Lower lobe of right lung (tissue), 2 donors: ENCODE measurements at regions not wholly inside any gene's neighbourhood (a gene's known extent, or its start where the extent isn't known, plus 50 kb on each side); places are given as distances from the start of the nearest gene placed in this dataset.

Source experiments
- ATAC-seq, 2 donors: fragments of 200-7000 bp; cut with Tn5 transposase; one replicate each; pipeline ENCODE4 v1.9.1; 2020 to 2022; ENCODE audit warnings: mild to moderate bottlenecking in 2 of 2, moderate library complexity in 2 of 2
- DNase-seq: peaks from one replicate; pipeline ENCODE4 v3.0.0-alpha.2; 2020
- H3K27ac ChIP-seq: fragments of 200-600 bp; one replicate; pipeline ENCODE4 v1.8.0; 2022
- H3K27me3 ChIP-seq: fragments of 200-600 bp; one replicate; pipeline ENCODE4 v1.8.0; 2022; ENCODE audit warnings: low read depth
- H3K36me3 ChIP-seq: fragments of 200-600 bp; one replicate; pipeline ENCODE4 v1.8.0; 2022; ENCODE audit warnings: mild to moderate bottlenecking
- H3K4me1 ChIP-seq: fragments of 200-600 bp; one replicate; pipeline ENCODE4 v1.8.0; 2022
- H3K4me3 ChIP-seq: fragments of 200-600 bp; one replicate; pipeline ENCODE4 v1.8.0; 2022; ENCODE audit warnings: mild to moderate bottlenecking
- H3K9me3 ChIP-seq: fragments of 200-600 bp; one replicate; pipeline ENCODE4 v1.8.0; 2022
- CTCF ChIP-seq: fragments of 200-600 bp; IDR thresholded peaks from one replicate; pipeline ENCODE4 v1.8.0; 2022; ENCODE audit warnings: antibody characterized with exemption, mild to moderate bottlenecking
- intact Hi-C: fragments of 100-400 bp; cut with DNase I; formaldehyde crosslinking; loops from one replicate; pipeline ENCODE4 v1.11.0; 2022
- donor health status: DM: no; HTN: yes; CAD: no; lungs with severe emphysema.

- TF ChIP-seq CTCF = no peak
- no peak overlapping the region for H3K27ac ChIP-seq
- H3K4me3 ChIP-seq = no peak overlapping the region
- H3K27me3 ChIP-seq = no peaks in the 10 kb centered on the region
- no peaks in the 10 kb centered on the region for H3K9me3 ChIP-seq
- ATAC-seq (no peak), DNase-seq (no peak)
- no peaks in the 10 kb centered on the region for H3K36me3 ChIP-seq
- H3K4me1 ChIP-seq = no peaks in the 10 kb centered on the region
- intact Hi-C loops = no loop called here
Measured at GRCh38 chr3:165443664-165444063, 247.5 kb upstream of the SLITRK3 start.

- intact Hi-C loops = no loop called here
- TF ChIP-seq CTCF = no peak
- Histone ChIP-seq H3K4me1 (no peaks in the 10 kb centered on the region), H3K4me3 (no peak overlapping the region), H3K9me3 (no peaks in the 10 kb centered on the region), H3K27ac (no peak overlapping the region), H3K27me3 (no peaks in the 10 kb centered on the region), H3K36me3 (no peaks in the 10 kb centered on the region)
- ATAC-seq (no peak), DNase-seq (no peak)
Measured at GRCh38 chr3:165442061-165442460, 245.9 kb upstream of the SLITRK3 start.

- Histone ChIP-seq H3K4me3 (no peak overlapping the region), H3K36me3 (no peaks in the 10 kb centered on the region), H3K4me1 (no peaks in the 10 kb centered on the region), H3K9me3 (no peaks in the 10 kb centered on the region), H3K27me3 (no peaks in the 10 kb centered on the region), H3K27ac (no peak overlapping the region)
- intact Hi-C loops = no loop called here
- no peak for ATAC-seq
- TF ChIP-seq CTCF = no peak
- DNase-seq = no peak
Measured at GRCh38 chr3:165440380-165440779, 244.2 kb upstream of the SLITRK3 start.

- H3K27me3 ChIP-seq = no peaks in the 10 kb centered on the region
- no peaks in the 10 kb centered on the region for H3K36me3 ChIP-seq
- intact Hi-C loops = no loop called here
- H3K4me1 ChIP-seq = no peaks in the 10 kb centered on the region
- no peaks in the 10 kb centered on the region for H3K9me3 ChIP-seq
- H3K27ac ChIP-seq = no peak overlapping the region
- ATAC-seq = no peak
- TF ChIP-seq CTCF = no peak
- no peak overlapping the region for H3K4me3 ChIP-seq
- DNase-seq = no peak
Measured at GRCh38 chr3:165439765-165440164, 243.6 kb upstream of the SLITRK3 start.

GRCh38 chr3:165434516-165434915, 238.3 kb upstream of the SLITRK3 start:
- DNase-seq = no peak

More at GRCh38 chr3:165434516-165434915, 238.3 kb upstream of the SLITRK3 start:
- Histone ChIP-seq H3K9me3 (no peaks in the 10 kb centered on the region), H3K27me3 (no peaks in the 10 kb centered on the region), H3K36me3 (no peaks in the 10 kb centered on the region), H3K4me1 (no peaks in the 10 kb centered on the region), H3K27ac (no peak overlapping the region), H3K4me3 (no peak overlapping the region)
- no peak for TF ChIP-seq CTCF
- no peak for ATAC-seq
- intact Hi-C loops = no loop called here
